PC-3 (cell line): ENCODE measurements at regions not wholly inside any gene's neighbourhood (a gene's known extent, or its start where the extent isn't known, plus 50 kb on each side); places are given as distances from the start of the nearest gene placed in this dataset.

Experiments
- ATAC-seq: fragments of 200-7000 bp; cut with Tn5 transposase; 2 replicates; pipeline ENCODE4 v1.9.1; 2020; ENCODE audit warnings: mild to moderate bottlenecking, moderate library complexity
- BruUV-seq: library from RNA; stranded (reverse); fragments of 400-500 nt; replicated peaks from 2 replicates; lab custom pipeline; 2021; lab: Mats Ljungman, UMichigan
- CTCF ChIA-PET: fragments of 300-600 bp; sonication (Branson Sonifier 250); formaldehyde crosslinking; loops from one replicate; lab custom pipeline; 2022; ENCODE audit warnings: antibody characterized with exemption; lab: Charles Lee
- POLR2A ChIA-PET: fragments of 300-600 bp; sonication (Branson Sonifier 250); formaldehyde crosslinking; loops from one replicate; lab custom pipeline; 2022; ENCODE audit warnings: antibody characterized with exemption; ENCODE audit not compliant: unreplicated experiment; lab: Charles Lee
- DNase-seq: peaks from one replicate; pipeline ENCODE4 v3.0.0-alpha.2; 2015
- H2AFZ ChIP-seq: fragments of 300-600 bp; sonication (generic); 2 replicates; pipeline ENCODE4 v1.6.0; 2016; ENCODE audit warnings: antibody characterized with exemption, low read length
- H3F3A ChIP-seq: fragments of 300-600 bp; sonication (generic); one replicate; pipeline ENCODE4 v1.6.0; 2017; ENCODE audit warnings: antibody characterized with exemption, low read length, control low read depth, mild to moderate bottlenecking; ENCODE audit not compliant: unreplicated experiment
- H3K27ac ChIP-seq: fragments of 300-600 bp; sonication (generic); 2 replicates; pipeline ENCODE4 v1.5.1; 2016; ENCODE audit warnings: mild to moderate bottlenecking, low read length
- H3K27me3 ChIP-seq: fragments of 300-600 bp; sonication (generic); 2 replicates; pipeline ENCODE4 v1.6.1; 2016; ENCODE audit warnings: low read length, mixed read lengths
- H3K36me3 ChIP-seq: fragments of 300-600 bp; sonication (generic); 2 replicates; pipeline ENCODE4 v1.6.1; 2016; ENCODE audit warnings: low read depth, mixed run types, low read length, mixed read lengths
- H3K4me1 ChIP-seq: fragments of 300-600 bp; sonication (generic); 2 replicates; pipeline ENCODE4 v1.5.1; 2016; ENCODE audit warnings: low read length; ENCODE audit not compliant: insufficient read depth
- H3K4me2 ChIP-seq: fragments of 300-600 bp; sonication (generic); 2 replicates; pipeline ENCODE4 v1.6.0; 2016; ENCODE audit warnings: low read length
- H3K4me3 ChIP-seq: fragments of 300-600 bp; sonication (generic); 2 replicates; pipeline ENCODE4 v1.5.1; 2016; ENCODE audit warnings: mild to moderate bottlenecking, low read length, mixed read lengths
- H3K79me2 ChIP-seq: fragments of 300-600 bp; sonication (generic); 2 replicates; pipeline ENCODE4 v1.6.1; 2017; ENCODE audit warnings: low read length, mixed read lengths
- H3K9ac ChIP-seq: fragments of 300-600 bp; sonication (generic); 2 replicates; pipeline ENCODE4 v1.6.0; 2016; ENCODE audit warnings: mild to moderate bottlenecking, low read length
- H3K9me2 ChIP-seq: fragments of 300-600 bp; sonication (generic); replicated peaks from 2 replicates; pipeline ENCODE4 v1.6.1; 2016; ENCODE audit warnings: mixed run types, low read length, mixed read lengths
- H3K9me3 ChIP-seq: fragments of 300-600 bp; sonication (generic); 2 replicates; pipeline ENCODE4 v1.6.1; 2016; ENCODE audit warnings: low read length, mixed read lengths
- H4K20me1 ChIP-seq: fragments of 300-600 bp; sonication (generic); 2 replicates; pipeline ENCODE4 v1.6.1; 2016; ENCODE audit warnings: low read length, mixed read lengths
- CTCF ChIP-seq: fragments of 300-600 bp; sonication (generic); conservative IDR thresholded peaks from 2 replicates; pipeline ENCODE4 v1.5.1; 2017; ENCODE audit warnings: antibody characterized with exemption, low read depth, mild to moderate bottlenecking, low read length
- EZH2 ChIP-seq: fragments of 300-600 bp; sonication (generic); IDR thresholded peaks from one replicate; pipeline ENCODE4 v1.6.1; 2017; ENCODE audit warnings: antibody characterized with exemption, mild to moderate bottlenecking, low read length; ENCODE audit not compliant: unreplicated experiment
- EZH2phosphoT487 ChIP-seq: fragments of 300-600 bp; sonication (generic); IDR thresholded peaks from 2 replicates; pipeline ENCODE4 v1.6.1; 2018; ENCODE audit warnings: mild to moderate bottlenecking, antibody characterized with exemption, low read length, borderline replicate concordance
- intact Hi-C: fragments of 100-400 bp; cut with micrococcal nuclease; formaldehyde crosslinking; loops from 2 replicates; pipeline ENCODE4 v1.9.0; 2023

- intact Hi-C loops = no loop called here
- TF ChIP-seq EZH2 = no peak
- no peaks in the 10 kb centered on the region for H3K79me2 ChIP-seq
- ChIA-PET CTCF (no interaction called here), POLR2A (no interaction called here)
- H3K9me2 ChIP-seq = no peaks in the 10 kb centered on the region
- DNase-seq (no peak), ATAC-seq (no peak)
- no peak overlapping the region for H3K9ac ChIP-seq
- H3K9me3 ChIP-seq = no peaks in the 10 kb centered on the region
- no peaks in the 10 kb centered on the region for H3K36me3 ChIP-seq
- no peaks in the 10 kb centered on the region for H3K27me3 ChIP-seq
- no TSS peak for BruUV-seq
- H3K4me2 ChIP-seq = no peak overlapping the region
- no peaks in the 10 kb centered on the region for H4K20me1 ChIP-seq
- H3K4me3 ChIP-seq = no peak overlapping the region
- no peak overlapping the region for H3K27ac ChIP-seq
- H3F3A ChIP-seq = no peaks in the 10 kb centered on the region
- H3K4me1 ChIP-seq = no peaks in the 10 kb centered on the region
- no peak overlapping the region for H2AFZ ChIP-seq
These were observed 202.7 kb downstream of the UQCRFS1 start for GRCh38 chr19:29010276-29010675.

GRCh38 chr19:29006057-29006735 is 206.8 kb downstream of the UQCRFS1 start:
- TF ChIP-seq EZH2 = no peak
- TF ChIP-seq CTCF = no peak
- TF ChIP-seq EZH2phosphoT487 = no peak
- Histone ChIP-seq H3K4me2 (no peak overlapping the region), H3K27ac (no peak overlapping the region), H3F3A (no peaks in the 10 kb centered on the region), H4K20me1 (no peaks in the 10 kb centered on the region), H3K36me3 (no peaks in the 10 kb centered on the region), H3K4me3 (no peak overlapping the region), H3K9me3 (no peaks in the 10 kb centered on the region), H3K79me2 (no peaks in the 10 kb centered on the region), H3K9ac (no peak overlapping the region), H3K9me2 (no peaks in the 10 kb centered on the region), H3K4me1 (no peaks in the 10 kb centered on the region), H2AFZ (no peak overlapping the region), H3K27me3 (0 out of 2 replicates have a peak, but pooled peaks cover 4% of the 10 kb centered on the region)
- DNase-seq (no peak), ATAC-seq (no peak)
- intact Hi-C loops = no loop called here
- ChIA-PET CTCF (no interaction called here), POLR2A (no interaction called here)
- BruUV-seq = no TSS peak

GRCh38 chr19:29004796-29005195 is 208.2 kb downstream of the UQCRFS1 start:
- Histone ChIP-seq H3K4me2 (no peak overlapping the region), H2AFZ (no peak overlapping the region), H3K9me2 (no peaks in the 10 kb centered on the region), H3K27ac (no peak overlapping the region), H3K9ac (no peak overlapping the region), H3K4me1 (no peaks in the 10 kb centered on the region), H3K79me2 (no peaks in the 10 kb centered on the region), H3F3A (no peaks in the 10 kb centered on the region), H3K27me3 (0 out of 2 replicates have a peak, but pooled peaks cover 4% of the 10 kb centered on the region), H4K20me1 (no peaks in the 10 kb centered on the region), H3K9me3 (no peaks in the 10 kb centered on the region), H3K36me3 (no peaks in the 10 kb centered on the region), H3K4me3 (no peak overlapping the region)
- ChIA-PET CTCF (no interaction called here), POLR2A (no interaction called here)
- DNase-seq (no peak), ATAC-seq (no peak)
- intact Hi-C loops = no loop called here
- no peak for TF ChIP-seq CTCF
- TF ChIP-seq EZH2 = no peak
- TF ChIP-seq EZH2phosphoT487 = no peak
- no TSS peak for BruUV-seq
